HUDEP-2 (cell line): ENCODE measurements at regions not wholly inside any gene's neighbourhood (a gene's known extent, or its start where the extent isn't known, plus 50 kb on each side); places are given as distances from the start of the nearest gene placed in this dataset.
"Not testable (repeated sequence)": the region's sequence is repeated elsewhere in the genome, so short reads cannot be mapped to it uniquely, and the experiment has no call there.

ENCODE experiments used
- DNase-seq, 76 experiments: peaks; one replicate each; lab custom pipeline; 2025; ENCODE audit not compliant: unreplicated experiment in 76 of 76; lab: John Stamatoyannopoulos, UW

DNA sequence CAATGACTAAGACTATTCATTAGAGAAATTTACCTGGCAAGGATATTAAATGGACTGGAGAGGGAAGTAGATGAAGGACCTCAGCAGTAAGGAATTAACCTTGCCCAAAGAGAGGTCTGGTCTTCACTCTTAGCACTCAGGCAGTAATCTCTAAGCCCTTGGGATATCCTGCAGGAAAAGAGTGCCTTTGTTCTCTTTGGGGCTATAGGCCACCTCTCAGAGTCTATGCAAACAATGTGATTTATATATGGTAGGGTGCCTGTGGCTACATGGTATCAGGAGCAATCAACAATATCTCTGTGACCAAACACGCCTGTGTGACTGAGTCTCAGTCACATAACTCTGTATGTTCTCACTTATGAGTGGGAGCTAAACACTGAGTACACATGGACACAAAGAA lies 154.7 kb upstream of the CDK1 start:
- DNase-seq = no peak

DNA sequence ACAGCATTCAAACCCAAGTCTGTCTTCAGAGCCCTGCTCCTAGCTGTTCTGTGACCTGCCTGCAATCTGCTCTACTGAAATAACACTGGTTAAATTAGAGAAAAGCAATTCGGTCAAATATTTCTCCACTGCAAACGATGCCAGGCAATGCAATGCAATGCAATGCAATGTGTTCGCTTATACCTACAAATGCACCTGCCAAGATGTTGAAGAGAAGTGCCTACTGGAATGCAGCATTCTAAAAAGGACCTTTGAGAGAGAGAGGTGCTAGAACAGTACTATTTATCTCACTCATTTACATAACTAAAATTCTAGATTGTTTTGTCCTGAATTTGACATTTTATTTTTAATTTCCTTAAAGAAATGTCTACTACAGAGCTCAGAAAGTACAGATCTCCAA lies 157.3 kb upstream of the CDK1 start:
- DNase-seq = no peak

DNA sequence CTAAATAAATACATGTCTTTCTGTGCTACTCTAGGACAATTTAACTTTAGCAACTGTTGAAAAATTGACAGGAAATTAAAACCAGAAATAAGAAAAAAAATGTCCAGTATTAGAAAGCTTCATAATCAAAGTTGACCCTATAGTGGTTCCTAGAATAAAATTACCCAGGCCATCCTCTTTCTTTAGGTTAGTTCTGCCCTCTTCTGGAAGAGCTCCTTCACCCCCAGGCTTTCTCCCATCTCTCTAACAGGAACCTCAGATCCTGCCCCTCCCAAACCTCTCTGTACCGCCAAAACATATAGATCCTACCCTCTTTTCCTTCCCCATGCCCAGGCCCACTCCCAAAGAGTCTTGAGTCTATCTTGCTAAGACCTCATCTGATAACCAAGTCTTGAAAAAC lies 159.4 kb upstream of the CDK1 start:
- no peak for DNase-seq

DNA sequence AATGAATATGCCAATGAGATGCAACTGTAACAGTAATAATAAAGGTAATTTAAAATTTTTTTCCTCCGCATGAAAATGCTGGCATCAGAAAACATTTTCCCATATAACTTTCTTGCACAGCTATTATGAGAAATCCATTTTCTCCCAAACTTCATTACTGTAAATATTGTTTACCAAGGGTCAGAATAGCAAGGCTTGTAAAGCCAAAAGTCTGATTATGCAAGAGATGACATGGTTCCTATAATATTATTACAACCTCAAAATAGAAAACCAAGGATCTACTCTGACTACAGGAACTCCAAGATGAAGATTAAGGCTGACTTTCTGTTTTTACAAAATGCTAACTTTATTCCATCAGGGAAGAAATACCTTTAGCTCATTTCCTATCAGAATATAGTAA lies 162.7 kb upstream of the CDK1 start:
- DNase-seq = no peak

DNA sequence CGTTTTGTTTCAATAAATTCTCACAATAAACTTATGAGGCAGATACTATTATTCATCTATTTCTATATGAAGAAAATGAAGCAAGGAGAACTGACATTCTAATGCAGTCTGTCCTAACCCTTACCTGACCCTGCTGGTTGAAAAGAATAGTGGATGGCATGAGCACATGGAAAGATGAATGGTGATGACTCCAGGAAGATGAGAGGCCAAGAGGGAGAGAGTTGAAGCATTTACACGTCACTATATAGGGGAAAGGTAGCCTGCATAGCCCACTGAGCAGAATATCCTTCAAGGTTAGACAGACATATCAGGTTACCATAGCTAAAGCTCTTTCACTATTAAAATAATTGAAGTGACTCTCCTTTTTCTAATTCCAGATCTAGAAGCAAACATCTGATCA lies 163.9 kb upstream of the CDK1 start:
- no peak for DNase-seq

DNA sequence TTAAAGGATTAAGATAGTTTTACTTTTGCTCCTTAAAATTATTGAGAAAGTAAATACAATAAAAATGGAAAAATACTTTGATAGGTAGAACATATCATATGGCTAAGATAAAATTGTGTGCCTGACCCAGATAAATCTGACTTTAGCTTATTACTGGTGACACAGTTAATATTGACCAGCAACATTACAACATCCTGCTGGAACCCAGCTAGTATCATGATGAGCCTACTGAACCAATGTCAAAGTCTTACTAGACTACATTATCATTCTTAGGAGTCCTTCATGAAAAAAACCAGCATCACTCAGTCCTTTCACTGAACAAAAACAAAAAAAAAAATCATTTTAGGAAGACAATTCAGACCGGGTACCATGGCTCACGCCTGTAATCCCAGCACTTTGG lies 164.8 kb upstream of the CDK1 start:
- no peak for DNase-seq

DNA sequence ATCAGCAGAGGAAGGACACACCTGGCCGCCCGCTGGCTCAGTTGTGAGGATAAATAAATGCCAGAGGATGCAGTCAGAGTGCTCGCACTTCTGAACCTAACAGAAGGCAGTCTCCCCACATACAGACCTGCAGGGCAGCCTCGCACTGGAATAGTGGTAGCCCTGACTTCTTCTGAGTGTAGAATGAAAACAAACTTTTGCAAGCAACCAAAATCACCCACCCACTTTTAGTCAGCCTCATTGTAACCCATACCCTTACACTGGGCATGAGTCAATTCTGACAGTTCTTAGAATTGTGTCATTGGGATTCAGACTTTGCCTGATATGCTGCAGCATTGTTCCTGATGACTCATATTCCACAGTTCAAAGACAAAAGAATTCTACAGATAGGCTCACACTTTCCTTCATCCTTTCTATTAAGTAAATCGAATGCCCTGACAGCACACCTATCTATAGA lies 167.0 kb upstream of the CDK1 start:
- DNase-seq = peak in 1 of 76 experiments; percentile 1

DNA sequence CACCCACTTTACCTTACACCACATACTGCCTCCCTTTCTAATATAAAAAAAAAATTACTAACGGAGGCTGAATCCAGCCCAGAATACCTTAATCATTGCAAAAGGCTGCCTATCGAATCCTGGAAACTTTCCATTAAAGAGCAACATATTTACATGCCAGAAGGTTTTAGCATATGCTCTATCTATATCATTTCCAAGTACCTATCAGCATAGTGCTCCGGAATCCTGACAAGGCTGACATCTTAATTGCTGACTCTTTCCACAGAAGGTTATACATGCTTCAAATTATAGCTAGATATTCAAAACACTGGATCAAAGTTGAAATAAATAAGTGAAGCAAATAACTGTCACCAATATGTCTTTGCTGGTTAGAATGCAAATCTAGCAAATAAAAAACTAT lies 170.9 kb upstream of the CDK1 start:
- DNase-seq = no peak

DNA sequence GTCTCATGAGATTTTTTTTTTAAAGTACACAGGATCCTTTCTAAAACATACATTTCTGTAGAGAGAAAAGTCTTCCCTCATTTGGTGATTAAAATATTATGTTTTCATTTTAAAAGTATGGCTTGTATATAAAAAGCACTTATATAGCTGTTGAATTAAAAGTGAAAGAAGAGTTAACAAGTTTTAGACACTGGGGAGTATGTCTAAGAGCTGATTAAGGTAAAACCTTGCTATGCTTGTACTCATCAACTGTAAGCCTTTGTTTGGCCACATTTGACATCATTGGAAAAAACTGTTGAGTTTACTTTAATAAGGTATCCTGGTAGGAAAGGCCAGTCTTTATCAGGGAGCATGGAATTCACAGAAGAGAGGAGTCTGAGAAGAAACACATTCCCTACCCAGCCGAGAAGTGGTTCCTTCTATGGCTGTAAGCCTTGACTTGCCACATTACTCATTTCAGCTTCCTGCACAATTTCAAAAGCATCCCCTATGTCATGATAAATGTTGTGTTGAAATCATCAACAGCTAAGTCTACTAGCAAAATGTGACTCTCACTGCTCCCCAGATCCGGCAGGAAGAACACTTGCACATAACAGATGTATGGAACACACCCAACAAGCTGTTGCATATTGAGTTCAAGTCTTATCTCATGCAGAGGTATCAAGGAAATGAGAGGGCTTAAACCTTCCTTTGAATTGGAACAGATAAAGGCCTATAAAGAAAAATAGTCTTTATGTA lies 171.8 kb upstream of the CDK1 start:
- no peak for DNase-seq

DNA sequence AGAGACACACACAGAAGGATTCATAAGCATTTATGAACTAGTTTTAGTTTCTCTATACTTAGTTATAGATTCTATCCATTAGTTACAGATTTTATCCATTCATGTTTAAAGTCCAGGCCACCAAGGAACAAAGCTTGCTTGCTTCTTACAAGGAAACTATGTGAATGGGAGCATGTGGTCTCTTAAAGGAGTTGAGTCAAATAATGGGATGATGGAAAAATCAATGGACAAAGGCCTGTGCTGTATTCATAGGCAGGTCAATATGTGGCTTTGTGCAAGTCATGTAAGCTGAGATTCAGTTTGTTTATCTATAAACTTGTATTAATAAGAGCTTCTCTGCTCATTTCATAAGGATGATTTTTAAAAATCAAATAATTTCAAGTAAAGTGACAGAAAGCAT lies 172.8 kb upstream of the CDK1 start:
- DNase-seq = no peak

DNA sequence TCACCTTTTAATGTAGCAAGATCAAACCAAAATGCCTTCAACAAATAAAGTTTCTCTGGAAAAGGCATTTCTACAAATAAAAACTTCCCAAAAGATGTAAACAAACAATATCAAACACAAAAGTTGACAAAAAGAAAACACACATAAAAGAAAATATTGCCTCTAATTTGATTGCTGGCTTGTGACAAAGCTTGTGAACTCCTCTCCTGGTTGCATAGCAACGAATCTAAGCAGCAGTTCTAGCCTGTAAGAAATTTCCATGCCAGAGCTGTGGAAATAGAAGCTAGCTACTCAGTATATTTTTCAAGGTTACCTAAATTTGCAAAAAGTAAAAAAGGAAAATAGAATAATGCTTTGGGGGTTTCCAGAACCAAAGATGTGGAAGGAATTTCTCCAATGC lies 173.9 kb upstream of the CDK1 start:
- DNase-seq = no peak

DNA sequence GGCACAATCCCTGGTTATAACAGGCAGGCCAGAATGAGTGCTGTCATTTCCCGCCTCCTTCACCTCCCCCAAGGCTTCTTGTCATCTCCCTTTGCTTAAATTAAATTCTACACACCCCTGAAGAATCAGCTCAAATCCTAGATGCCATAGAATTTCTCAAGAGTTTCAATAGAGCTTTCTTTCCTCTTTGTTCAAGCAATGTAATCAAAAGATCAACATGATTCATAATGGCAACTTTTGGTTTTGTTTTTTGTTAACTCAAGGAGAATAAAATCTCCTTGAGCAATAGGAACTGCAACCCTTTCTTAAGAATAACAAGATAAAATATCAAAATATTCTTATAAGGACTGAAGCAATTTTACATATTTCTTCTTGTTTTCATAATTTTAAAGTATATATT lies 180.8 kb upstream of the CDK1 start:
- no peak for DNase-seq

DNA sequence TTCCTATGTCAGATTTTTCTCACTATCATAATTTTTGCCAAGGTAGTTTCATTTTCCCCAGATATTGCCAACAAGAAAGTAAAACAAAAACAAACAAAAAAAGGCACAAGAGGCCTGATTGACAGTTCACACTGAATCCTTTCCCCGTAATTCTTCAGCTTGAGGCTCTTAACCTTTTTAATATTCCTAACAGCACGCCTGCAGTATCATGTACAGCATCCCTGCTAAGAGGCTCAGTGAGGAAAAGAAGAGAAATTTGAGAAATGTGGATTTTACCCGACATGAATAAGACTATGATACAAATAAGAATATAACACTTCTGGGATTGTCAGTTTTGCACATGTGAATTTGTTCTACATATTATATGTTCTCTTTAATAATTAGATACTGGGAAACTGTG lies 182.4 kb upstream of the CDK1 start:
- DNase-seq = no peak

DNA sequence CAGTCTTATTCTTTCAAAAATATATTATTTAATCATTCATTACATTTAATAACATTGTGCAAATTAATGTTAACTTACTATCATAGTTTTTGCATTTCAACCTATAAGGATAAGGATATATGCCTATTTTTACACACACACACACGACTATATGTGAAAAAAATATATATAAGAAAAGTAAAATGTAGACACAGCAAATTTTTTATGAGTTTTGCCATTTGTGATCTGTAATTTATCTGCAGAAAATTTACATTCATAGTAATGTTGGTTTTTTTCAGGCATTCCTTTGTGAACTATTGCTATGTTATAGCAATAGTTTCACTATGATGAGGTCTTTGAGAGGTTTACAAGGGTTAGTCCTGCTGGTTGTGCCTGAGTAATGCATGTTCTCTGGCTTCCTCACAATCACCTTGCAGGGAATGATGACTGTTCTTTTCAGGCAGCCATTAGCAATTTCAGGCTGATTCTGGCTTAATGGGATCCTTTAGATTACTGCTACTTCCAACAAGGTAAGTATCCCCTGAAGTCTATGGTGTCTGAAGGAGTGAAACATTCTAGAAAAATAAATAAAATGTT lies 183.7 kb upstream of the CDK1 start:
- no peak for DNase-seq

DNA sequence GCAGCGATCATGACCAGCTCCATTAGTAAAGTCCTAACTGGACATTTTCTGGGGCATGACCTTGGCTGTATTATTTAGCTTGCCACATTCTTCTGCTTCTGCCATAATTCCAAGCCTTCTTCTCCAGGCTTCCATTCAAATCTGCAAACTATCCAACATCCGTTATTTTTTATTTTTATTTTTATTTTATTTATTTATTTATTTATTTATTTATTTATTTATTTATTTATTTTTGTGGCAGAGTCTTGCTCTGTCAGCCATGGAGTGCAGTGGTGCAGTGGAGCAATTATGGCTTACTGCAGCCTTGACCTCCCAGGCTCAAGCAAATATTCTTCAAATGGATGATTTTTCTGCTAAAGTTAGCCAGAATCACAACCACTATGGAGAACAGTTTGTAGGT lies 187.2 kb upstream of the CDK1 start:
- no peak for DNase-seq

DNA sequence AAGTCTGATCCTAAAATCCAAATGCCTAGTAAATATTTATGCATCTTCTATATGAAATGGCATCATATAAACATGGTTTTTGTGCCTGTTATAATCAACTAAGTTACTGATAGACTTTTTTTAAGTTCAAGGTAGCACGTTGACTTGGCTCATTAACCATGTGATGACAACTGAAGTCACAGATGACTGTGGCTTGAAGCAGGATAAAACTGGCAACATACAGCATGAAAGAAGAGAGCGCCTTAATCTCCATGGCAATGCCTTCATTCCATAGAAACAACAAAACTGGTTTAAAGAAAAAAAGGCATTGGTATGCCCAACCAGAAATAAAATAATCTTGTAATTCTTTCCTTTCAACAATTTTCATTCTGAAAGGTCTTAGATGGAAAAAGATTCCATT lies 188.9 kb upstream of the CDK1 start:
- DNase-seq = no peak

DNA sequence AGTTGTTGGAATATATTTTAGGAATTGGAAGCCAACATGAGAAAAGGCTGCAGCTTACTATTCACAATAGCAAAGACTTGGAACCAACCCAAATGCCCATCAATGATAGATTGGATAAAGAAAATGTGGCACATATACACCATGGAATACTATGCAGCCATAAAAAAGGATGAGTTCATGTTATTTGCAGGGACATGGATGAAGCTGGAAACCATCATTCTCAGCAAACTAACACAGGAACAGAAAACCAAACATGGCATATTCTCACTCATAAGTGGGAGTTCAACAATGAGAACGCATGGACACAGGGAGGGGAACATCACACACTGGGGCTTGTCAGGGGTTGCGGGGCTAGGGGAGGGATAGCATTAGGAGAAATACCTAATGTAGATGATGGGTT lies 192.1 kb upstream of the ANK3 start:
- DNase-seq = not testable (repeated sequence)

DNA sequence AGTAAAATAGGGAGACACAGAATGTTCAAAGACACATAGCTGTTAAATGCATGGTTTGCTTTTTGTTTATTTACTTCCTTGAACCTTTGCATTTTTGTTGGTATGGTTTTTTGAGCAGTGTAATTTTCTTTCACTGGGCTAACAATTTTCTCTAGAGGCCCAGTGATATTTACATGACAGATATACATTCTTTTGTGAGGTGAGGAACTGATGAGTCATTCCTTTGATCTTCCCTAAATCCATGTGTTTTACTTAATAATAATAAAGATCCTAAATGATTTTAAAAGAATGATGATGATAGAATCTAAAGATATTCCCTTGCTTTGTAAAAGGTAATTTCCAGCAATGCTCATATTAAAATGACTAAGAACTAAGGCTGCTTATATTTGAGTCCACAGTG lies 188.5 kb upstream of the ANK3 start:
- DNase-seq = no peak

DNA sequence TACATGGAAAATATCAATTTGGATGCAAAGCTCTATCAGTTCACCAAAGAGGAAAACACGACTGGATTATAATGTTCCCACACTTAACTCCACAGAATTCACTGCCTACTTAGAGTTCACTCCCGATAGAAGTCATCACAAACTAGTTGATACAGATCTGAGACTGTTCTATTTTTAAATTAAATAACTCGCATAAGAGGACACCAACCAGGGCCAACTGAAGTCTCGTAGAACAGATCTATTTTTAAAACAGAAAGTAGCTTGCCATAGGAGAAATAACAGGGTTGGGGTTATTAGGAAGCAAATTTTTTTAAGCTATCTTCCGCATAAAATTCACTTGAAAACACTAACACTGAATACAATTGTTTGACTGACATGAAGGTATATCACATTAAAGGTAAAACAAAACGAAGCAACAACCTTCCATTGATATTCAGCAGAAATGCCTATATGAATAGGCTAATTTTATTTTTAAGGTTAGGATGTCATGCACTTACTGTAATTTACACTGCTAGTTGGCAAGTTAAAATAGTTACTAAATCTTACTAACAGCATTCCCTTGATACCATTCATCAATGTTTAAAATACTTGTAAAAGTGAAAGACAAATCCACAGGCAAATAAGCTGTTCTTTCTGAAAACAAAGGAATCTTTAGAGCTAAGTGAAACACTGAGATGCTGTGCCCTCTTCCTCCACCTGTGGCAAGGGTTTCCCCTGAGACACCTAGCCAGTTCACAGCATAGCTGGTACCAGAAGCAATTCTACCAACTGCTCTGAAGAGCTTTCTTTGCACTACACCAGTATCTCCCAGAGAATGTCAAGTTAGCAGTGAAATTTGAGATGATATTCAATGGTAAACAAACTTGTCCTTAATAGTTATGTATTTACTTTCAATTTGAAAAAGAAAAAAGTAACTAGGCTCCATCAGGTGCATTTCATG lies 186.7 kb upstream of the ANK3 start:
- no peak for DNase-seq

DNA sequence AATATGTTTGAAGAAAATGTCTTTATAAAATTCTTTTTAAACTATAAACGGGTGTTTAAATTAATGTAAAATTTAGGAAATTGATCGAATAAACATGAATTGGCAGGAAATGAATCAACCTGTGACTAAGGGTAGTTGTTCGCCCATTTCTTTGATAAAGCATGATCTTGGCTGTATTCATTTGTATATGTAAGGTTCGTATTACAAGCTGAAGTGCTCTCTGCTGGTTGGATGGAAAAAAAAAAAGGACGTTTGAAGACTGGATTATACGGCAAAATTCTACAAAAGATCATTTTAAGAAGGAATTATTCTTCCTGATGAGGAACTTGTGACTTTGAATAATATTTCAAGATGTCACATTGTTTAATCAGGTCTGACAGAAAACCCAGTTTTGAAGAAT lies 185.4 kb upstream of the ANK3 start:
- no peak for DNase-seq

DNA sequence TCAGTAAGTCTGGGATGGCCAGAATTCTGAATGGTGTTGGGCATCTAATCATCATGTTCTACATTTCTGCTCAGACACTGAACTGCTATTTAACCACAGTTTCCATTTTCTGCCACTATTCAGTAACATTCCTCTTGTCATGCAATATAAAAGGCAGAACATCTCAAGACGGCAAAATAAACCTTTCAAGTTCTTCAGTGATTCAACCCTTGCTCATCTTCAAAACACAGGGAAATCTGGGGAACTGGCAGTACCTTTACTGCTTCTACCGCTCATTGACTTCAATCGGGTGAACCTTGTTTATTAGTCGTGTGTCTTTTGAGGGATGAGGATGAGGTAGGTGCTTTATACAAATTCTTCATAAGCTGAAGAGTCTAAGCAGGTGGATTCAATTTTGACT lies 184.7 kb upstream of the ANK3 start:
- no peak for DNase-seq

DNA sequence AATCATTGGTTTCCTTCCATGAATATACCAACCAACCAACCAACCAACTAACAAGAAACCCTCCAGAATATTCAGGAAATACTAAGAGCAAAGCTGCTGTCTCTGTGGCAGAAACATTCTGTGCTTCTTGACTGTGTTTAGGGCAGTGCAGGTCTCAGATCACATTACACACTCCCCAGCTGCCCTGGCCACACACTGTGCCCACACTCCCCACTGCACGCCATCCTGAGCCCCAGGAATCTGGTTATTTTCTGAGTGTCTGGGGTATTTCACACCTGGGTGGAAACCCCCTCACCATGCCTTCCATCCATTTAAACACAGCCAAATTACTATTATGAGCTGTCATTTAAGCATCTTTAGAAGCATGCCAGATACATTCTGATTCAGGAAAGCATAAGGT lies 183.7 kb upstream of the ANK3 start:
- no peak for DNase-seq
